SU-DHL-6 (cell line): ENCODE measurements at regions not wholly inside any gene's neighbourhood (a gene's known extent, or its start where the extent isn't known, plus 50 kb on each side); places are given as distances from the start of the nearest gene placed in this dataset.
"Not testable (repeated sequence)": the region's sequence is repeated elsewhere in the genome, so short reads cannot be mapped to it uniquely, and the experiment has no call there.

Experiments
- H2AFZ ChIP-seq: fragments of 200-600 bp; sonication (generic); 2 replicates; pipeline ENCODE4 v1.6.1; 2014; ENCODE audit warnings: low read depth, mild to moderate bottlenecking, moderate library complexity, mixed read lengths, antibody characterized with exemption, low read length; ENCODE audit not compliant: severe bottlenecking
- H3F3A ChIP-seq: fragments of 200-600 bp; shearing (Covaris generic); 2 replicates; pipeline ENCODE4 v1.6.0; 2016; ENCODE audit warnings: antibody characterized with exemption, mild to moderate bottlenecking; ENCODE audit not compliant: insufficient read depth
- H3K27ac ChIP-seq: fragments of 200-600 bp; sonication (generic); 2 replicates; pipeline ENCODE4 v1.5.1; 2016; ENCODE audit warnings: low read depth, mild to moderate bottlenecking, low read length, moderate library complexity, mixed read lengths
- H3K27me3 ChIP-seq: fragments of 200-600 bp; sonication (generic), shearing (Covaris generic); 2 replicates; pipeline ENCODE4 v1.6.0; 2014; ENCODE audit warnings: mild to moderate bottlenecking, low read length
- H3K36me3 ChIP-seq: fragments of 200-600 bp; sonication (generic); 2 replicates; pipeline ENCODE4 v1.6.1; 2014; ENCODE audit warnings: mild to moderate bottlenecking, low read length, mixed read lengths
- H3K4me2 ChIP-seq: fragments of 300-600, 200-600 bp; shearing (Covaris generic), sonication (generic); 2 replicates; pipeline ENCODE4 v1.6.0; 2014; ENCODE audit warnings: low read length, low read depth, mild to moderate bottlenecking; ENCODE audit not compliant: poor library complexity, severe bottlenecking
- H3K4me3 ChIP-seq: fragments of 200-600 bp; sonication (generic); 2 replicates; pipeline ENCODE4 v1.5.1; 2014; ENCODE audit warnings: antibody characterized with exemption, low read length, mild to moderate bottlenecking, mixed read lengths; ENCODE audit not compliant: insufficient read depth, poor library complexity, severe bottlenecking
- H3K79me2 ChIP-seq: fragments of 200-600 bp; sonication (generic); 2 replicates; pipeline ENCODE4 v1.6.1; 2014; ENCODE audit warnings: mild to moderate bottlenecking, low read length, moderate library complexity; ENCODE audit not compliant: insufficient read depth
- H3K9ac ChIP-seq: fragments of 200-600 bp; sonication (generic); 2 replicates; pipeline ENCODE4 v1.7.0; 2014; ENCODE audit warnings: mild to moderate bottlenecking, low read length
- H3K9me2 ChIP-seq: fragments of 200-600 bp; sonication (generic); replicated peaks from 2 replicates; pipeline ENCODE4 v1.6.1; 2014; ENCODE audit warnings: low read length; ENCODE audit not compliant: insufficient read depth
- H3K9me3 ChIP-seq: fragments of 200-600 bp; sonication (generic); 2 replicates; pipeline ENCODE4 v1.6.1; 2014; ENCODE audit warnings: low read length, mixed read lengths; ENCODE audit not compliant: insufficient read depth
- H4K20me1 ChIP-seq: fragments of 200-600 bp; sonication (generic); 2 replicates; pipeline ENCODE4 v1.6.1; 2014; ENCODE audit warnings: low read depth, mild to moderate bottlenecking, antibody characterized with exemption, low read length, moderate library complexity, mixed read lengths
- EZH2phosphoT487 ChIP-seq: fragments of 200-600 bp; sonication (generic), shearing (Covaris generic); conservative IDR thresholded peaks from 2 replicates; pipeline ENCODE4 v1.6.1; 2018; ENCODE audit warnings: mild to moderate bottlenecking, antibody characterized with exemption, low read length, moderate library complexity, mixed read lengths
- TF ChIP-seq, protein P1 (sequence below): fragments of 200-600 bp; sonication (generic); IDR thresholded peaks from one replicate; pipeline ENCODE4 v1.5.1; 2017; ENCODE audit warnings: antibody characterized with exemption, mild to moderate bottlenecking, low read length, moderate library complexity; ENCODE audit not compliant: insufficient read depth, poor library complexity, severe bottlenecking

DNA sequence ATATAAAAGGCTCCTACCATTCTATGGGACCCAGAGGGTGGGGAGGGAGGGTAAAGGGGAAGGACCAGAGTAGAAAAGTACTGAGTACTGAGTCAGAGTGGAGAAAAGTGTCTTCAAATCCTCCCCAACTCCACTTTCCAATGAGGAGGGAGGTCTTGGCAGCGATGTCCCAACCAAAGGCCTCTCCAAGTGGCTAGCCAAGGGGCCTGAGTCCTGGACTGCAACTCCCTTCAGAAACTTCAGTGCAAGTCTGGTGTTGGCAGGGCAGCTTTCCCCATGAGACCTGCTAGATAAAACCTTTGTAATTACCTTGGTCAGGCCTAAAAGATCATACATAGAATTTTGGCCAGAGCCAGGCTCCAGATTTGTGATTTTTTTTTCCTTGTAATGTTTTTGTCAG is 111.3 kb upstream of the TNPO1 start:
- Histone ChIP-seq H3F3A (no peaks in the 10 kb centered on the region), H3K27ac (no peak overlapping the region), H3K9me3 (no peaks in the 10 kb centered on the region), H2AFZ (no peak overlapping the region), H3K4me2 (no peak overlapping the region), H3K27me3 (no peaks in the 10 kb centered on the region), H4K20me1 (no peaks in the 10 kb centered on the region), H3K9me2 (no peaks in the 10 kb centered on the region), H3K4me3 (no peak overlapping the region), H3K36me3 (no peaks in the 10 kb centered on the region), H3K79me2 (no peaks in the 10 kb centered on the region), H3K9ac (no peak overlapping the region)
- TF ChIP-seq, protein P1, sequence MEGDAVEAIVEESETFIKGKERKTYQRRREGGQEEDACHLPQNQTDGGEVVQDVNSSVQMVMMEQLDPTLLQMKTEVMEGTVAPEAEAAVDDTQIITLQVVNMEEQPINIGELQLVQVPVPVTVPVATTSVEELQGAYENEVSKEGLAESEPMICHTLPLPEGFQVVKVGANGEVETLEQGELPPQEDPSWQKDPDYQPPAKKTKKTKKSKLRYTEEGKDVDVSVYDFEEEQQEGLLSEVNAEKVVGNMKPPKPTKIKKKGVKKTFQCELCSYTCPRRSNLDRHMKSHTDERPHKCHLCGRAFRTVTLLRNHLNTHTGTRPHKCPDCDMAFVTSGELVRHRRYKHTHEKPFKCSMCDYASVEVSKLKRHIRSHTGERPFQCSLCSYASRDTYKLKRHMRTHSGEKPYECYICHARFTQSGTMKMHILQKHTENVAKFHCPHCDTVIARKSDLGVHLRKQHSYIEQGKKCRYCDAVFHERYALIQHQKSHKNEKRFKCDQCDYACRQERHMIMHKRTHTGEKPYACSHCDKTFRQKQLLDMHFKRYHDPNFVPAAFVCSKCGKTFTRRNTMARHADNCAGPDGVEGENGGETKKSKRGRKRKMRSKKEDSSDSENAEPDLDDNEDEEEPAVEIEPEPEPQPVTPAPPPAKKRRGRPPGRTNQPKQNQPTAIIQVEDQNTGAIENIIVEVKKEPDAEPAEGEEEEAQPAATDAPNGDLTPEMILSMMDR: no peak
- TF ChIP-seq EZH2phosphoT487: no peak

DNA sequence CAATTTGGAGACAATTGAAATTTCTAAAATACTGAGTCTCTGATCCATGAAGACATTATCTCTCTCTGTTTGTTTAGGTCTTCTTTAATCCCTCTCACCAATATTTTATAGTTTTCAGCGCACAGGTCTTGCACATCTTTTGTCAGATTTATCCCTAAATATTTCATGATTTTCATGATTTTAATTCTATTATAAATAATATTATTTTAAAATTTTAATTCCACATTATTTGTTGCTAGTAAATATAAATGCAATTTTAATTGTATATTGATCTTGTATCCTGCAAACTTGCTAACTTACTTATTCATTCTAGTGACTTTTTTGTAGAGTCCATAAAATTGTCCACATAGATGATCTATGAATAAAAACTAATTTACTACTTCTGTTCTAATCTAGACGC is 112.6 kb upstream of the TNPO1 start:
- TF ChIP-seq EZH2phosphoT487: no peak
- TF ChIP-seq, protein P1: no peak
- H2AFZ ChIP-seq: no peak overlapping the region
- H4K20me1 ChIP-seq: no peaks in the 10 kb centered on the region
- no peak overlapping the region for H3K4me2 ChIP-seq
- no peak overlapping the region for H3K9ac ChIP-seq
- no peaks in the 10 kb centered on the region for H3K79me2 ChIP-seq
- H3K36me3 ChIP-seq: no peaks in the 10 kb centered on the region
- H3K9me3 ChIP-seq: no peaks in the 10 kb centered on the region
- no peaks in the 10 kb centered on the region for H3F3A ChIP-seq
- H3K4me3 ChIP-seq: no peak overlapping the region
- no peaks in the 10 kb centered on the region for H3K27me3 ChIP-seq
- no peaks in the 10 kb centered on the region for H3K9me2 ChIP-seq
- H3K27ac ChIP-seq: no peak overlapping the region

DNA sequence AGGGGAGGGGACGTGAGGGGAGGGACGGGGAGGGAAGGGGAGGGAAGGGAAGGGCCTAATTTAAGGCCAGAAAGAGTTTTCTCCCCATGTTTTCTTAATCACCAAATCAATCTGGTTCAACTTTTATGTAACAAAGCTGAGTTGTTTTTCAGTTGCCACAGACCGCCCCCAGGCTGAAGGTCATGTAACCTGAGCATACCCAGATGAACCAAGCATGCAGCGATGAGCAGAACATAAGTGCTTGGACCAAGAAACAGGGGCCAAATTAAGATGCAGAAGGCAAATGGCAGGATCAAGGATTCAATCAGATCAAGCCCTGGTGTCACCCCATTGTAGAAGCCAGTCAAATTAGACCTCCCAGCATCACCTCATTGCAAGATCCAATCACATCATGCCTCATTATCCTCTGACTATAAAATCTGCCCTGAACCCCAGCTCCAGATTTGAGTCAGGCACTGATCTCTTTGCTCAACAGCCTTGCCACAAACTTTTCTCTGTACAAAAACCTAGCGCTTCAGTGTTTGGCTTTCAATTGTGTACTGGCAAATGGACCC is 113.5 kb upstream of the TNPO1 start:
- Histone ChIP-seq H3K36me3 (no peaks in the 10 kb centered on the region), H3K4me3 (no peak overlapping the region), H3F3A (no peaks in the 10 kb centered on the region), H3K9me3 (no peaks in the 10 kb centered on the region), H2AFZ (no peak overlapping the region), H3K27me3 (no peaks in the 10 kb centered on the region), H3K79me2 (no peaks in the 10 kb centered on the region), H3K9ac (no peak overlapping the region), H3K9me2 (no peaks in the 10 kb centered on the region), H3K27ac (no peak overlapping the region), H4K20me1 (no peaks in the 10 kb centered on the region), H3K4me2 (no peak overlapping the region)
- TF ChIP-seq, protein P1: no peak
- TF ChIP-seq EZH2phosphoT487: no peak

DNA sequence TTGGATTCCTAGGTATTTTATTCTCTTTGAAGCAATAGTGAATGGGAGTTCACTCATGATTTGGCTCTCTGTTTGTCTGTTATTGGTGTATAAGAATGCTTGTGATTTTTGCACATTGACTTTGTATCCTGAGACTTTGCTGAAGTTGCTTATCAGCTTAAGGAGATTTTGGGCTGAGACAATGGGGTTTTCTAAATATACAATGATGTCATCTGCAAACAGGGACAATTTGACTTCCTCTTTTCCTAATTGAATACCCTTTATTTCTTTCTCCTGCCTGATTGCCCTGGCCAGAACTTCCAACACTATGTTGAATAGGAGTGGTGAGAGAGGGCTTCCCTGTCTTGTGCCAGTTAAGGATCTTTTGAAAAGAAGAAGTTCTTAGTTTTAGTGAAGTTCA is 114.4 kb upstream of the TNPO1 start:
- not testable (repeated sequence) for H2AFZ ChIP-seq, H3K9ac ChIP-seq, H3K4me2 ChIP-seq, H3K36me3 ChIP-seq, H3F3A ChIP-seq, H3K27me3 ChIP-seq, H3K4me3 ChIP-seq, H3K9me2 ChIP-seq, H4K20me1 ChIP-seq, H3K9me3 ChIP-seq, H3K27ac ChIP-seq, H3K79me2 ChIP-seq
